ENCODE measurements at regions not wholly inside any gene's neighbourhood (a gene's known extent, or its start where the extent isn't known, plus 50 kb on each side); places are given as distances from the start of the nearest gene placed in this dataset.

DNA sequence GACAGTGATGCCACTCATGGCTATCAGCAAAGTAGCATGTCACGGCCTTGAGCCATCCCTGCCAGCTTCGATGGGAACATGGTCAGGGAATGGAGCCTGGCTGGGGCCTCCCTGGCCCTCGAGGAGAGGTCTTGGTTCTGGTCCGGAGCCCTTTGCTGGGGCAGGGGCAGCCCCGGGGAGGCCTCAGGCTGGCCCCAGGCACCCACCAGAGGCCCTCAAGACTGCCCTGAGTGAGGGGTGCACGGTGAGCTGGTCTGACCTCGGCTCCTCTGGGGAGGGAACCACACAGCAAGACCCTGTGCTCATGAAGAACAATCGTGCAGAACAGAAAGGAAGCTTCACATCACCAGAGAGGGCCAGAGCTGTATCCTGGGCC, 75.2 kb upstream of the OTOS start:
- H3K27ac ChIP-seq (ENCODE audit: low read depth, low read length), result no peak overlapping the region
- no peaks in the 10 kb centered on the region for H3K9me2 ChIP-seq (replicated peaks; ENCODE audit: control insufficient read depth, low read length)
- no peaks in the 10 kb centered on the region for H3K79me2 ChIP-seq (ENCODE audit: control insufficient read depth, low read length)
- no peaks in the 10 kb centered on the region for H4K20me1 ChIP-seq (ENCODE audit: control insufficient read depth, insufficient read depth, low read depth, low read length)
- H3K9me3 ChIP-seq (ENCODE audit: control insufficient read depth, insufficient read depth, low read length), result no peaks in the 10 kb centered on the region
- H3K4me1 ChIP-seq (ENCODE audit: control insufficient read depth, low read length), result no peaks in the 10 kb centered on the region
- TF ChIP-seq CTCF (IDR thresholded peaks at IDR 0.05; ENCODE audit: low read depth, low read length, poor library complexity, severe bottlenecking), result no peak
- no peak for TF ChIP-seq EZH2phosphoT487 (IDR thresholded peaks at IDR 0.05; ENCODE audit: borderline replicate concordance, low read length)
- H3F3A ChIP-seq (ENCODE audit: control insufficient read depth, insufficient read depth), result no peaks in the 10 kb centered on the region
- no peak overlapping the region for H3K4me3 ChIP-seq (ENCODE audit: low read length)
- no peak overlapping the region for H3K4me2 ChIP-seq (ENCODE audit: low read length)
- no peaks in the 10 kb centered on the region for H3K36me3 ChIP-seq (ENCODE audit: control insufficient read depth, low read length)
- no peaks in the 10 kb centered on the region; the same call in 1 of the 2 replicates for H3K27me3 ChIP-seq (ENCODE audit: control insufficient read depth, low read length)

DNA sequence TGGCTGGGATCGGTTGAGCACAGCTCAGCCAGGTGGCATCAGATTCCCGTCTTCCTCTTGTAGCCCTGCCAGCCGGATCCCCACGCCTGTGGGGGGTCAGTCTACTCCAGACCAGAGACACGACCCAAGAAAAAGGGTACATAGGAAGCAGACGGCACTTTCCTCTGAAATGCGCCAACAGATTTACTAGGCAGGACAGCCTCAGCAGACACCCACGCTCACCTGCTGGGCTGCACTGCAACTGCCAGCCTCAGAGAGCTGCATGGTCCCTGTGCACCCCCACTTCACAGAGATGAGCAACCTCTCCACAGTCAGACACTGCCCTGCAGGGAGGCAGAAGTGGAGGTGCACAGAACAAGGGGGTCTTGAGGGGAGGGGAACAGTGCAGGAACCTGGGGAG, 75.7 kb upstream of the OTOS start:
- TF ChIP-seq CTCF (IDR thresholded peaks at IDR 0.05; ENCODE audit: low read depth, low read length, poor library complexity, severe bottlenecking) (no peak), EZH2phosphoT487 (IDR thresholded peaks at IDR 0.05; ENCODE audit: borderline replicate concordance, low read length) (no peak)
- Histone ChIP-seq H3K79me2 (ENCODE audit: control insufficient read depth, low read length) (no peaks in the 10 kb centered on the region), H3K4me2 (ENCODE audit: low read length) (no peak overlapping the region), H3K27ac (ENCODE audit: low read depth, low read length) (no peak overlapping the region), H4K20me1 (ENCODE audit: control insufficient read depth, insufficient read depth, low read depth, low read length) (no peaks in the 10 kb centered on the region), H3K4me3 (ENCODE audit: low read length) (no peak overlapping the region), H3K36me3 (ENCODE audit: control insufficient read depth, low read length) (no peaks in the 10 kb centered on the region), H3K4me1 (ENCODE audit: control insufficient read depth, low read length) (no peaks in the 10 kb centered on the region), H3K9me2 (replicated peaks; ENCODE audit: control insufficient read depth, low read length) (no peaks in the 10 kb centered on the region), H3K27me3 (ENCODE audit: control insufficient read depth, low read length) (no peaks in the 10 kb centered on the region; the same call in 1 of the 2 replicates), H3F3A (ENCODE audit: control insufficient read depth, insufficient read depth) (no peaks in the 10 kb centered on the region), H3K9me3 (ENCODE audit: control insufficient read depth, insufficient read depth, low read length) (no peaks in the 10 kb centered on the region)

GRCh38 chr2:240217431-240218301, 77.2 kb upstream of the OTOS start:
- no peak overlapping the region for H3K27ac ChIP-seq (ENCODE audit: low read depth, low read length)
- H3F3A ChIP-seq (ENCODE audit: control insufficient read depth, insufficient read depth), result no peaks in the 10 kb centered on the region
- H3K4me2 ChIP-seq (ENCODE audit: low read length), result no peak overlapping the region
- no peak for TF ChIP-seq EZH2phosphoT487 (IDR thresholded peaks at IDR 0.05; ENCODE audit: borderline replicate concordance, low read length)
- no peak for TF ChIP-seq CTCF (IDR thresholded peaks at IDR 0.05; ENCODE audit: low read depth, low read length, poor library complexity, severe bottlenecking)
- H3K4me3 ChIP-seq (ENCODE audit: low read length), result no peak overlapping the region
- no peaks in the 10 kb centered on the region for H4K20me1 ChIP-seq (ENCODE audit: control insufficient read depth, insufficient read depth, low read depth, low read length)
- no peaks in the 10 kb centered on the region for H3K36me3 ChIP-seq (ENCODE audit: control insufficient read depth, low read length)
- no peaks in the 10 kb centered on the region for H3K9me2 ChIP-seq (replicated peaks; ENCODE audit: control insufficient read depth, low read length)
- no peaks in the 10 kb centered on the region for H3K9me3 ChIP-seq (ENCODE audit: control insufficient read depth, insufficient read depth, low read length)
- no peaks in the 10 kb centered on the region for H3K79me2 ChIP-seq (ENCODE audit: control insufficient read depth, low read length)
- H3K4me1 ChIP-seq (ENCODE audit: control insufficient read depth, low read length), result no peaks in the 10 kb centered on the region
- no peaks in the 10 kb centered on the region; the same call in 1 of the 2 replicates for H3K27me3 ChIP-seq (ENCODE audit: control insufficient read depth, low read length)

Measured in DOHH2 (cell line).